ENCODE measurements at regions not wholly inside any gene's neighbourhood (a gene's known extent, or its start where the extent isn't known, plus 50 kb on each side); places are given as distances from the start of the nearest gene placed in this dataset.

DNA sequence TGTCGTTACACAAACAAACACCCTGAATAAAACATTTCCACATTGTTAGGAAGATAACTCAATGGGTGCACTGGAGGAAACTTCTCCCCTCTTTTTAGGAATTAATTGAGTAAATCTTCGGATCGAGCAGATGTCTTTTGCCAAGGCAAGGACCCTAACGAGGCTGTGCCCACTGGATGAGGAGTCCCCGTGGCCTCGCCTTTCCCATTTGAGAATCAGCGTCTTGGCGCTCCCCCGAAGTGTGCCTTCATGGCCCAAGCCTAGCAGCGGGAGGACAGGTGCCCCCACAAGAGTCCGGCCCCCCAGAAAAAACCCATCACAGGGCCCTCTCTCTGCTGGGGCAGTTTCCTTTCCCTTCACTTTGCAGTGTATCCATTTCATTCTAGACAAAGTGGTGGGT, 246.6 kb downstream of the BCL11B start:
- TF ChIP-seq, protein P1, sequence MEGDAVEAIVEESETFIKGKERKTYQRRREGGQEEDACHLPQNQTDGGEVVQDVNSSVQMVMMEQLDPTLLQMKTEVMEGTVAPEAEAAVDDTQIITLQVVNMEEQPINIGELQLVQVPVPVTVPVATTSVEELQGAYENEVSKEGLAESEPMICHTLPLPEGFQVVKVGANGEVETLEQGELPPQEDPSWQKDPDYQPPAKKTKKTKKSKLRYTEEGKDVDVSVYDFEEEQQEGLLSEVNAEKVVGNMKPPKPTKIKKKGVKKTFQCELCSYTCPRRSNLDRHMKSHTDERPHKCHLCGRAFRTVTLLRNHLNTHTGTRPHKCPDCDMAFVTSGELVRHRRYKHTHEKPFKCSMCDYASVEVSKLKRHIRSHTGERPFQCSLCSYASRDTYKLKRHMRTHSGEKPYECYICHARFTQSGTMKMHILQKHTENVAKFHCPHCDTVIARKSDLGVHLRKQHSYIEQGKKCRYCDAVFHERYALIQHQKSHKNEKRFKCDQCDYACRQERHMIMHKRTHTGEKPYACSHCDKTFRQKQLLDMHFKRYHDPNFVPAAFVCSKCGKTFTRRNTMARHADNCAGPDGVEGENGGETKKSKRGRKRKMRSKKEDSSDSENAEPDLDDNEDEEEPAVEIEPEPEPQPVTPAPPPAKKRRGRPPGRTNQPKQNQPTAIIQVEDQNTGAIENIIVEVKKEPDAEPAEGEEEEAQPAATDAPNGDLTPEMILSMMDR (IDR thresholded peaks at IDR 0.05): no peak
- TF ChIP-seq OVOL2 (CRISPR knock-in tag; IDR thresholded peaks at IDR 0.05; ENCODE audit: borderline replicate concordance): no peak
- TF ChIP-seq, protein P2, sequence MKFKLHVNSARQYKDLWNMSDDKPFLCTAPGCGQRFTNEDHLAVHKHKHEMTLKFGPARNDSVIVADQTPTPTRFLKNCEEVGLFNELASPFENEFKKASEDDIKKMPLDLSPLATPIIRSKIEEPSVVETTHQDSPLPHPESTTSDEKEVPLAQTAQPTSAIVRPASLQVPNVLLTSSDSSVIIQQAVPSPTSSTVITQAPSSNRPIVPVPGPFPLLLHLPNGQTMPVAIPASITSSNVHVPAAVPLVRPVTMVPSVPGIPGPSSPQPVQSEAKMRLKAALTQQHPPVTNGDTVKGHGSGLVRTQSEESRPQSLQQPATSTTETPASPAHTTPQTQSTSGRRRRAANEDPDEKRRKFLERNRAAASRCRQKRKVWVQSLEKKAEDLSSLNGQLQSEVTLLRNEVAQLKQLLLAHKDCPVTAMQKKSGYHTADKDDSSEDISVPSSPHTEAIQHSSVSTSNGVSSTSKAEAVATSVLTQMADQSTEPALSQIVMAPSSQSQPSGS (CRISPR knock-in tag; IDR thresholded peaks at IDR 0.05; ENCODE audit: borderline replicate concordance, low read depth): no peak
- TF ChIP-seq SOX15 (CRISPR knock-in tag; IDR thresholded peaks at IDR 0.05): no peak
- no peak for TF ChIP-seq SP1 (CRISPR knock-in tag; conservative IDR thresholded peaks at IDR 0.05)
- TF ChIP-seq SMAD4 (CRISPR knock-in tag; IDR thresholded peaks at IDR 0.05): no peak
- TF ChIP-seq, protein P3, sequence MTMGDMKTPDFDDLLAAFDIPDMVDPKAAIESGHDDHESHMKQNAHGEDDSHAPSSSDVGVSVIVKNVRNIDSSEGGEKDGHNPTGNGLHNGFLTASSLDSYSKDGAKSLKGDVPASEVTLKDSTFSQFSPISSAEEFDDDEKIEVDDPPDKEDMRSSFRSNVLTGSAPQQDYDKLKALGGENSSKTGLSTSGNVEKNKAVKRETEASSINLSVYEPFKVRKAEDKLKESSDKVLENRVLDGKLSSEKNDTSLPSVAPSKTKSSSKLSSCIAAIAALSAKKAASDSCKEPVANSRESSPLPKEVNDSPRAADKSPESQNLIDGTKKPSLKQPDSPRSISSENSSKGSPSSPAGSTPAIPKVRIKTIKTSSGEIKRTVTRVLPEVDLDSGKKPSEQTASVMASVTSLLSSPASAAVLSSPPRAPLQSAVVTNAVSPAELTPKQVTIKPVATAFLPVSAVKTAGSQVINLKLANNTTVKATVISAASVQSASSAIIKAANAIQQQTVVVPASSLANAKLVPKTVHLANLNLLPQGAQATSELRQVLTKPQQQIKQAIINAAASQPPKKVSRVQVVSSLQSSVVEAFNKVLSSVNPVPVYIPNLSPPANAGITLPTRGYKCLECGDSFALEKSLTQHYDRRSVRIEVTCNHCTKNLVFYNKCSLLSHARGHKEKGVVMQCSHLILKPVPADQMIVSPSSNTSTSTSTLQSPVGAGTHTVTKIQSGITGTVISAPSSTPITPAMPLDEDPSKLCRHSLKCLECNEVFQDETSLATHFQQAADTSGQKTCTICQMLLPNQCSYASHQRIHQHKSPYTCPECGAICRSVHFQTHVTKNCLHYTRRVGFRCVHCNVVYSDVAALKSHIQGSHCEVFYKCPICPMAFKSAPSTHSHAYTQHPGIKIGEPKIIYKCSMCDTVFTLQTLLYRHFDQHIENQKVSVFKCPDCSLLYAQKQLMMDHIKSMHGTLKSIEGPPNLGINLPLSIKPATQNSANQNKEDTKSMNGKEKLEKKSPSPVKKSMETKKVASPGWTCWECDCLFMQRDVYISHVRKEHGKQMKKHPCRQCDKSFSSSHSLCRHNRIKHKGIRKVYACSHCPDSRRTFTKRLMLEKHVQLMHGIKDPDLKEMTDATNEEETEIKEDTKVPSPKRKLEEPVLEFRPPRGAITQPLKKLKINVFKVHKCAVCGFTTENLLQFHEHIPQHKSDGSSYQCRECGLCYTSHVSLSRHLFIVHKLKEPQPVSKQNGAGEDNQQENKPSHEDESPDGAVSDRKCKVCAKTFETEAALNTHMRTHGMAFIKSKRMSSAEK (CRISPR knock-in tag; IDR thresholded peaks at IDR 0.05; ENCODE audit: borderline replicate concordance): no peak

Data from WTC11 (cell line).